ENCODE measurements at regions not wholly inside any gene's neighbourhood (a gene's known extent, or its start where the extent isn't known, plus 50 kb on each side); places are given as distances from the start of the nearest gene placed in this dataset.

DNA sequence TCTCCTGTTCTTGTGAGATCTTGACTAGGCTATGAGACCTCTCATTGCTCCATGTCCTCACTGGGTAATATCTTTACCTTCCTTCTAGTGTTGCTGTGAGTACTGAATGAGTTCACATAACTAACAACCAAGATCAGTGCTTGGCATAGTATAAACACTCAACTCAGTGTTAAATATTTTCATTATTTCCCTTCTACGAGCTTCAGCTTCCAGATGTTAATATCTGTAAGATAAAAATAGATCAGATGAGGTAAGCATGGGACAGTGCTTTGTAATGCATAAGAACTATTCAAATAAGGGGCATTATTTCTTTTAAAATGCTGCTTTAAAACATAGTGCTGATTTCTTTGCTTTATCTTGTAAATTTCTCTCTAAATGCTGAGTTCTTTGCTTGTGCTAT lies 130.8 kb downstream of the DIPK2A start:
- ChIA-PET CTCF (no interaction called here), POLR2A (no interaction called here)
- Histone ChIP-seq H3K9me3 (ENCODE audit: control insufficient read depth, insufficient read depth, low read length) (peaks cover 14% of the 10 kb centered on the region), H3K27ac (ENCODE audit: low read depth, low read length) (no peak overlapping the region), H3K27me3 (ENCODE audit: control insufficient read depth, insufficient read depth, low read length) (no peaks in the 10 kb centered on the region), H3K4me3 (ENCODE audit: low read depth, low read length) (no peak overlapping the region)
- DNase-seq (ENCODE audit: low read depth, low spot score) = no peak
- TF ChIP-seq, protein P1, sequence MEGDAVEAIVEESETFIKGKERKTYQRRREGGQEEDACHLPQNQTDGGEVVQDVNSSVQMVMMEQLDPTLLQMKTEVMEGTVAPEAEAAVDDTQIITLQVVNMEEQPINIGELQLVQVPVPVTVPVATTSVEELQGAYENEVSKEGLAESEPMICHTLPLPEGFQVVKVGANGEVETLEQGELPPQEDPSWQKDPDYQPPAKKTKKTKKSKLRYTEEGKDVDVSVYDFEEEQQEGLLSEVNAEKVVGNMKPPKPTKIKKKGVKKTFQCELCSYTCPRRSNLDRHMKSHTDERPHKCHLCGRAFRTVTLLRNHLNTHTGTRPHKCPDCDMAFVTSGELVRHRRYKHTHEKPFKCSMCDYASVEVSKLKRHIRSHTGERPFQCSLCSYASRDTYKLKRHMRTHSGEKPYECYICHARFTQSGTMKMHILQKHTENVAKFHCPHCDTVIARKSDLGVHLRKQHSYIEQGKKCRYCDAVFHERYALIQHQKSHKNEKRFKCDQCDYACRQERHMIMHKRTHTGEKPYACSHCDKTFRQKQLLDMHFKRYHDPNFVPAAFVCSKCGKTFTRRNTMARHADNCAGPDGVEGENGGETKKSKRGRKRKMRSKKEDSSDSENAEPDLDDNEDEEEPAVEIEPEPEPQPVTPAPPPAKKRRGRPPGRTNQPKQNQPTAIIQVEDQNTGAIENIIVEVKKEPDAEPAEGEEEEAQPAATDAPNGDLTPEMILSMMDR (IDR thresholded peaks at IDR 0.05; ENCODE audit: low read depth, low read length) = no peak

DNA sequence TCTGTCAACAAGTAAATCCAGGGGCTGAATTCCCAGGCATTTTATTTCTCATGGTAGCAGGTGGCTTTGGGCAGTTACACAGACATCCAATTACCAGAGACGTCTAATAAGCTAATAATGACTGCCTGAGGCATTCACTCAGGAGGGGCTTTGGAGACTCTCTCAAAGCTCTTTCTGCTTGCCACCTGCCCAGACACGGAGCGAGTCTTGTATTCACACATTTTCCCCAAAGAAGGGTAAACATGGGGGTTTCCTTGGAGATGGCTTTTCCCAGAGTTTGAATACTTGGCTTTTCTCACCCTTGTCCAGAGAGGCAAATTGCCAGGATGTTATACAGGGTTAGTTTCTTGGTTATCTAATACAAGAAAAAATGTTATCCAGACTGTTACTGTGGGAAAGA lies 132.6 kb downstream of the DIPK2A start:
- TF ChIP-seq, protein P1 (IDR thresholded peaks at IDR 0.05; ENCODE audit: low read depth, low read length) = no peak
- ChIA-PET CTCF (interaction anchor here (0.6 kb wide), 1 partner anchor 51 kb away, joined by 3 read pairs; no protein-coding TSS in a partner anchor), POLR2A (no interaction called here)
- no peaks in the 10 kb centered on the region for H3K27me3 ChIP-seq (ENCODE audit: control insufficient read depth, insufficient read depth, low read length)
- H3K27ac ChIP-seq (ENCODE audit: low read depth, low read length) = no peak overlapping the region
- H3K9me3 ChIP-seq (ENCODE audit: control insufficient read depth, insufficient read depth, low read length) = peaks cover 7% of the 10 kb centered on the region
- no peak for DNase-seq (ENCODE audit: low read depth, low spot score)
- H3K4me3 ChIP-seq (ENCODE audit: low read depth, low read length) = no peak overlapping the region

DNA sequence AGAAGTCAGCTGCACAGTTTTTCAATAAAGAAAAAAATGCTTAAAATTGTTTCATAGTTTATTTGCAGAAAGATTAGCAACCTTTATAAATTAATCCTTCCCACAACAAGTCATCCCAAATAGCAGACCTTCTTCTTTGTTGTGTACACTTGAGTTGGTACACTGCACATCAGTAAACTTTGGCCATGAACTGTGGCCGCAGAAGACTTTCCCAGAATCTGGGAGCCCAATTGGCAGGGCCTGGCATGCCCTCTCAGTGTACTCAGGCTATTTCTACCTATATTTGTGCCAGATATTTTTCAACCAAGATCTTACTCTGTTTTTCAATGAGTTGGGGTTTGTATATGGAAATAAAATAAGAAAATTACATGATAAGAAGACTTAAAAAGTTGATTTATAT lies 133.1 kb downstream of the DIPK2A start:
- no peak for DNase-seq (ENCODE audit: low read depth, low spot score)
- Histone ChIP-seq H3K27ac (ENCODE audit: low read depth, low read length) (no peak overlapping the region), H3K4me3 (ENCODE audit: low read depth, low read length) (no peak overlapping the region), H3K27me3 (ENCODE audit: control insufficient read depth, insufficient read depth, low read length) (no peaks in the 10 kb centered on the region), H3K9me3 (ENCODE audit: control insufficient read depth, insufficient read depth, low read length) (peaks cover 4% of the 10 kb centered on the region; the same call in 1 of the 2 replicates)
- TF ChIP-seq, protein P1 (IDR thresholded peaks at IDR 0.05; ENCODE audit: low read depth, low read length) = no peak
- ChIA-PET POLR2A (no interaction called here), CTCF (no interaction called here)

DNA sequence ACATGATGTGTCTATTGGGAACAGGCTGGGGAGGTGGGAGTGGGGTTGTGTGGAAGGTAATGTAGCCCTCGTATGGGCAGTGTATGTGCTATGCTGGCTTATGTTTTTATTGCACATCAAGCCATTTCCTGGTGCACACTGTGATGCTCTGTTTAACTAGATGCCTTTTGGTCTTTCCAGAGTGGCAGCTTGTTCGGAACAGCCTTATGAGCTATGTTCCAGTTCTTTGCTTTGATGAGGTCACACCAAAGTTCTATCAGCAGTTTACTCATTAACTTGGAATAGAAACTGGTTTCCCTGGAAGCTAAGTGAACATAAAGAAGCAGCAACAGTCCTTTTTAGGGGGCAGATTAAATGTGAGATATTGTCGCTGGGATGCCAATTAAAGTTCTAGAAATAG lies 133.9 kb downstream of the DIPK2A start:
- no peaks in the 10 kb centered on the region for H3K9me3 ChIP-seq (ENCODE audit: control insufficient read depth, insufficient read depth, low read length)
- H3K27ac ChIP-seq (ENCODE audit: low read depth, low read length) = no peak overlapping the region
- TF ChIP-seq, protein P1 (IDR thresholded peaks at IDR 0.05; ENCODE audit: low read depth, low read length) = no peak
- H3K27me3 ChIP-seq (ENCODE audit: control insufficient read depth, insufficient read depth, low read length) = no peaks in the 10 kb centered on the region
- CTCF ChIA-PET = interaction anchor here (0.6 kb wide), 1 partner anchor 65 kb away, joined by 3 read pairs; no protein-coding TSS in a partner anchor
- POLR2A ChIA-PET = no interaction called here
- no peak for DNase-seq (ENCODE audit: low read depth, low spot score)
- no peak overlapping the region for H3K4me3 ChIP-seq (ENCODE audit: low read depth, low read length)

DNA sequence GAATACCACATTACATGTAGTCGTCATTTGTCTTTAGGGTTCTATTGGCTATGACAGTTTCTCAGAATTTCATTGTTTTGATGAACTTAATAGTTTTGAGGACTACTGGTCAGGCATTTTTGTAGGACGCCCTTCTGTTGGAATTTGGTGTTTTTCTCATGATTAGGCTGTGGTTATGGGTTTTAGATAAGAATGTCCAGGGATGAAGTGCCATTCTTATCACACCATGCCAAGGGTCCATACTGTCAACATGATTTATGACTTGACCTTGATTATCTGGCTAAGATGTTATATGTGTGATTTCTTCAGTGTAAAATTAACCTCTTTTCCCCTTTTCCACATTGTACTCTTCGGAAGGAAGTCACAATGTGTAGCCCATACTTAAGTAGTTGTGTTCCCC lies 135.3 kb downstream of the DIPK2A start:
- H3K9me3 ChIP-seq (ENCODE audit: control insufficient read depth, insufficient read depth, low read length) = no peaks in the 10 kb centered on the region
- ChIA-PET POLR2A (no interaction called here), CTCF (no interaction called here)
- DNase-seq (ENCODE audit: low read depth, low spot score) = no peak
- no peak overlapping the region for H3K4me3 ChIP-seq (ENCODE audit: low read depth, low read length)
- H3K27ac ChIP-seq (ENCODE audit: low read depth, low read length) = no peak overlapping the region
- no peaks in the 10 kb centered on the region for H3K27me3 ChIP-seq (ENCODE audit: control insufficient read depth, insufficient read depth, low read length)
- TF ChIP-seq, protein P1 (IDR thresholded peaks at IDR 0.05; ENCODE audit: low read depth, low read length) = no peak
